HG03175 (cell line): ENCODE measurements at regions not wholly inside any gene's neighbourhood (a gene's known extent, or its start where the extent isn't known, plus 50 kb on each side); places are given as distances from the start of the nearest gene placed in this dataset.

Source experiments
- ATAC-seq: cut with Tn5 transposase; IDR thresholded peaks from one replicate; pipeline ENCODE4 v1.9.1; 2021; ENCODE audit warnings: mild to moderate bottlenecking, moderate library complexity; ENCODE audit not compliant: unreplicated experiment

DNA sequence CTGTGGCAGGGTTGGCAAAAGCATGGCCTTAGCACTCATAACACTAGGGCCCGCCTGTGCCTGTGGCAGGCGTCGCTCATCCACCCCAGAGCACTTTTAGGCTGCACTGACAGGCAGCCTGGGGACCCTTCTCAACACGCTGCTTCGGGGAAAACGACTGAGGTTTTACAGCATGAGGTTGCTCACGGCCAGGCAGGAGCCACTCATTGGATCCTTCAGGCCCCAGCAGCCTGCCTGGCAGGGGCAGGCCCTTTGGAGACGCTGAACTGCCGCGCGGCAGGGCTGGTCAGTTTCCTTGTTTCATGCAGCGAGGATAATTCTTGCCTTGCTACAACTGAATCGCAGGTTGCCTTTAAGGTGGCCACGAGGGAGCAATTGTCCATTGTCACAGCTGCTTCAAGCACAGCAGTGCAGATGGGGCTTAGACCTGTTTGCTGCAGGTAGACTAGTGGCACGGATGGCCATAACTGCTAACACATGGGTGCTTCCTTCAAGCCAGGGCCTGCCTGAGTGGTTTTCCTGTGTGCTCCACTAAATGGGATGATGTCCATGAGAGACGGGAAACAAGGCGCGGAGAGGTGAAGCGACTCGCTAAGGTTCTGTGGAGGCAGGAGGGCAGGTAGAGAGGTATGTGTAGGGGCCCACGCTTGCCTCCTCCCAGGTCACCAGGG is 49.9 kb upstream of the HS6ST1 start:
- no peak for ATAC-seq

DNA sequence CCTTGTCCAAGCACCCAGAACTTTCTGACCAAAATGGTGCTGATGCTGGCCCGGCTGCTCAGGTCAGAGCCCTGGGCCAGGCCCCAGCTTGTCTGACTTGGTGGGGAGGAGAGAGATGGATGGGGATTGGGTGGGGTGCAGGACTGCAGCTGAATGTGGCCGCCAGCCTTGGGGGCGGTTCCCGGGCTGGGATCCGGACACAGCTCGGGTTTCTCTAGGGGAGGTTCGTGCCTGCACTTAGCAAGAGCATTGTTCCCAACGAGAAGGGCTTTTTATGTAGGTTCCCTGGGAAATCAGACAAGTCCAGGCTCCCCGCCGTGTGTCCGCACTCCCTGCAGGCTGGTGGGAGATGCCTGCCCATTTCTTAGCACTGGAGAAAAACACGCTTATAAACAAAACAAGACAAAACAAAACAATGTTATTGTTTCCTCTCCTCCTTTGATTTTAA is 50.5 kb upstream of the HS6ST1 start:
- no peak for ATAC-seq

DNA sequence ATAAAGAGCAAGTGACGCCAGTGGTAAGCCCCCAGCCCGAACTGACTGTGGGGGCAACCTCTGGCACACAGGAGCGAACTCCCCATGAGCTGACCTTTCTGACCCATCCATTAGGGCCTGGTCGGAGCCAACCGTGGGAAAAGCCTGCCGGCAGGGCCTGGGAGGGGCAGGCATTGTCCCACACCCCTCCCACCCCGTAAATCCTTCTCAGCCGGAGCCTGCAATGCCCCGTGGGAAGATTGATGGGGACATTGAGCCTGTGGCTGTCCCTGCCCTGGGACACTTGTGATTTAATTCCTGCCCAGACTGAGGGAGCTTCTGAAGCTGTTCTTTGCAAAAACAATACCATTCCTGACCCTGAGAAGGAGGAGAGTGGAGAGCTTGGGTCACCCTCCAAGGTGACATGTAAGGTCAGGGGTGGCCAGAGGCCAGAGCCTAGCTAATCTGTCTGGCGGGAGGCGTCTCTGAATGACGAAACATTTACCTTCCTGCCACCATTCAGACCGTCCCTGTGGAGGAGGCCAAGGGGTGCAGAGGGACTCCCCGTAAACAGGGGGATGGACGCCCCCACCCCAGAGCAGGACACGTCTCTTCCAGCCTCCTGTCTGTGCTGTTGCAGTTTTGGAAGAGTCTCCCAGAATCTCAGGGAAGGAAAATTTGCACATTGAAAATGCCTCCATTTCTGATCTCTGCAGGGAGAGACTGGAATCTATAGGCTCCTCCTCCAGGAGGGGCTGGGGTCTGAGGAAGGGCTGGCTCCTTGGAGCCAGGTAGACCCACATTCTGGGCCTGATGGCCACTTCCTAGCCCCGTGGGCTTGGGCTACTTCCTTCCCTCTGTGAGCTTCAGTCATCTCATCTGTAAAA is 51.2 kb upstream of the HS6ST1 start:
- no peak for ATAC-seq

DNA sequence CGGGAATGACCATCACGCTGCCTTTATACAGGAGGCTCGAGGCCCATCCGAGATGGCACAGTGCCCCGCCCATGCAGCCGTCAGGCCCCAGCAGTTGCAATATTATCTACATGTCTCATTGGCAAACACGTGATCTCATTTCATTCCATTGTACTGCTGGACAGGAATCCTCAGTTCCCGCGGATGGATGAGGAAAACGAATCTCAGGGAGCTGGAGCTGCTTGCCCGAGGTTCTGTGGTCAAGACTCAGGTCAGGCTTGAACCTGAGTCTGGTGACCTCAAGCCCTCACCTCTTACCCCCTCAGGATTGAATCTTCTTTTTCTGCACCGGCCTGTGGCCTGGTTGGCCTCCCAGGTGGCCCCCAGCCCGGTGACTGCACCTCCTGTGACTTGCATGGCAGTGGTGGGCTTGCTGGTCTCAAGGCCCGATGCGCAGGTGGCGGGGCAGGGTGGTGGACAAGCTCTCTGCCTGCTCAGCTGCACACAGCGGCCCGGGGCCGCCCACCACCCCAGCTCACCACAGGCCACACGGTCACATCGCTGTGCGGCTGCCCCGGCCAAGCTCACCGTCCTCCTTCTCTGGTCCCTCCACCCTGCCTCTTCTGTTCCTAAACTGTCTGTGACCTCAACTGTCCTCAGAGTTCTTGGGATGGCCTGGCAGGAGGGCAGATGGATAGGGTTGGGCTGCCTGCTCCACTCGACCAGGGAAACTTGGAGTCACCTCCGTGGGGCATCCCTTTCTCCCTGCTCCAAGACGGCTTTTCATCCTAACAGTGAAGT is 52.0 kb upstream of the HS6ST1 start:
- no peak for ATAC-seq

DNA sequence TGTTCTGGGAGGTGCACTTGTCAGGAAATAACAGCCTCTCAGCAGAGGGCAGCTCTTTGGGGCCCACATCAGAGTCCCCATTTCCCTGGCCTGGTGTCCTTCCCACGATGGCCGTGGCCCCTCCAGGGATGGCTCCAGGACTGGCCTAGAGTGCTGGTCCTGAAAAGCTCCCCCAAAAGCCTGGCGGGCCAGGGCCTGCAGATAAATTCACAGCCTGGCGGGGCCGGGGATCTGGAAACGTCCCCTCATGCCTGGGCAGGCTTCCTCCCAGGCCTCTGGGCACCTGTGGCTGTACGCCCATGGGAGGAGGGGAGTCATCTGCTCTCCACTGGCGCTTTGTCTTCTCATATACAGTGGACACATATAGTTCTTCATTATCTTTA is 52.6 kb upstream of the HS6ST1 start:
- ATAC-seq, result no peak

DNA sequence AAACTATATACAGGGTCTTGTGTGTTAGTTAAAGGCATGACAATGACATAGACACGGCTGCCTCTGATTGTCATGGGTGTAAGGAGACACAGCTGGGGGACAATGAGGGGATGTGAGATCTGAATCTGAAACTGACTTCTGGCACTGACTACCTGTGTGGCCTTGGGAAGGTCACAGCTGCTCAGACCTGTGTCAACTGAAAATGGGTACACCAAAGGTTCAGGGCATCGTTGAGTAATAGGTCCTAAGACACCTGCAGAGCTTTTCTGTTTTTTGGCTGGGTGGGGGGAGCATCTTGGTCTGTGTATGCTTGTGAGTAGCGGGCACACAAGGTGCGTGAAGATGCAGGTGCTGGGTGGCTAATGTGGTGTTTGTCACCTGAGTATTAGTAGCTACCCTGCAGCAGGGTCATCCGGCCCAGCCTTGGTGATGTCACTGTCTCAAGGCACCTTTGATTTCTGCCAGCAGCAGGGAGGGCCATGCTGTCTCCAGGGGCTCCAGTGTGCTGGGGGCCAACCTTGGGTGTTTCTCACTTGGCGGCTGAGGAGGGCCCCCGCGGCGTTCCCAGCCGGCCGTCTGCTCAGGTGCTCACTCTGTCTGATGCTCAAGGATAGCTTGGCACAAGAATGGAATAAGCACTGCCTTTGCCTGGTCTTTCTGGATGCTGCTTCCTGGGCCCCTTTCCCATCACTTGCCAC is 53.1 kb upstream of the HS6ST1 start:
- ATAC-seq, result peak; percentile 37

DNA sequence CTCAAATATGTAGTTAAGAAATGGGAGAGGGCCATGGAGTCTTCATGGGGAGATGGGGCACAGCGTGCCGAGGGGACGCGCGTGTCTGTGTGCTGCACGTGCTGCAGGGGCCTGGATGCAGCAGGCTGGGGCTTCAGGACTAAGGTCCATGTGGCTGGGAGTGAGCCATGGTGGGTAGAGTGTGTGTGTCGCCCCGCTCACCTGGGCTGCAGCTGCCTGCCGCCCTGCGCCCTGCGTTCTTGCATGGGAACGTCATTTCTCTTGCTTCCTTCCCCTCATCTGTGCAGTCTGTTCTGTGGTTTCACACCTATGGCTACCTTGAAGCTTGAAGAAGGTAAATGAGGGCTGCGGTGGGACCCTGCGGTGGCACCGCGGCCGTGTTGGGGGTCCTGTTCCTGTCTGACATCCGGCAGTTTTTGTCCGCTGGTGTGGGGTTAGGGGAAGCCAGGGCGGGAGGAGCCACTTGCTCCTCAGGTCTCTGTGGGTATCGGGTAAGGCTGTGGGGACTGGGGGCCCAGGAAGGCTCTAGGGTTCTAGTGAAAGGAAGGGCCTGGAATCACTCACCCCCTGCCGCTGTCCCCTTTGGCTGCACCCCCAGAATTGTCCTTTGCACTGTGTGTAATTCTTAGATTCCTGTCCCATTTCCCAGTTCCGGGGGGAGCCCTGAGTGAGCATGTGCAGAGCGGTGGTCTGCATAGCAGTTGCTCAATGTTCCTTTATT is 54.1 kb upstream of the HS6ST1 start:
- ATAC-seq, result no peak

DNA sequence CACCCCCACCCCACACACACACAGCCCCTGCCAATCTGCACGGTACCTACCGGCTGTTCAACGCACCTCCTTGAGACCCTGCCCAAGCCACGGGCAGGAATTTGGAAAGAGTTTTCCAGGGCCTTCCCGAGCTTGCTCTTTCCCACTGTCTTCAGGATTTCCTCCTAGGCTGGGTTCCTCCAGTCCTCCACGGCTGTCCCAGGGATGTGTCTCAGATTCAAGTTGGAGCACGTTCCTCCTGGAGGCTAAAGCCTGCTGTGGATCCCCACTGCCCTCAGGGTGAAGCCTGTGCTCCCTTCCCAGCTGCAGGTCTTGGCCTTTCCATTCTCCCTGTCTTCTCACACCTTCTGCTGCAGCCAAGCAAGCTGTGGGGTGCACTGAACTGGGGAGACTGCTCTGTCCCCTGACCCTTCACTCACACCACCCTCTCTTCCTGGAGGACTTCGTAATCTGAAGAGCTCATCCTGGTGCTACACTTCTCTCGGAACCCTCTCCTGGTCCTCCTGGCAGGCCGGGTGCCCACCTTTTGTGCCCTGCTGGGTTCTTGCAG is 54.9 kb upstream of the HS6ST1 start:
- no peak for ATAC-seq

DNA sequence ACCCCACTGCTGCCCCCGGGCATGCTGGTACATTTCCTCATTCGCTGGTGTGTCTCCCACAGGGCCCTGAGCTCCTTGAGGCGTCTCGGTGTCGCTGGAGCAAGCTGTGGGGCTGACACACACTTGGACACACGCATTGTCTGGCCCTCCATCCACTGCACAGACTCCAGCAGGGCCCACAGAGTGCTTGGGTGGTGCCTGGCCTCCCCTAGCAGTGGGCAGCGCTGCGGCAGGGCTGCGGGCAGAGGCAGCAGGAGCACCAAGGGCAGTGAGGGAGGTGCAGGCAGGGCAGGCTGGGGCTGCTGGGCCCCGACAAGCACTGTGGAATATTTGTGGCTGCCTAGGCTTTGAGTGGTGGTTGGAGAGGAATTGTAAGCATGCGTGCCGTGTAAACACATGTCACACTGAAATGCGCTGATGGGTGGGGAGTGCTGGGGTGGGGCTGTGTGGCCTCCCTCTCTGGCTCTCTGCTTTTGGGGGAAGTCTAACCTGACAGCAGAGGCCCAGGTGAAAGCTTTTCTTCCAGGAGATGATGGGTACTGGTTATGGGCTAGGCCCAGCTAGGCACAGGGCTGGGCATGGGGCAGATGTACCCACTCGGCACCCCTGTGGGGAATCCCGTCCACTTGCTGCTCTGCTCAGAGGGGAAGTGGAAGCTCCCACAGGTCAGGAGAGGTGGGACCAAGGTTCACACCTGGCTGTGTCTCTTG is 55.5 kb upstream of the HS6ST1 start:
- no peak for ATAC-seq

DNA sequence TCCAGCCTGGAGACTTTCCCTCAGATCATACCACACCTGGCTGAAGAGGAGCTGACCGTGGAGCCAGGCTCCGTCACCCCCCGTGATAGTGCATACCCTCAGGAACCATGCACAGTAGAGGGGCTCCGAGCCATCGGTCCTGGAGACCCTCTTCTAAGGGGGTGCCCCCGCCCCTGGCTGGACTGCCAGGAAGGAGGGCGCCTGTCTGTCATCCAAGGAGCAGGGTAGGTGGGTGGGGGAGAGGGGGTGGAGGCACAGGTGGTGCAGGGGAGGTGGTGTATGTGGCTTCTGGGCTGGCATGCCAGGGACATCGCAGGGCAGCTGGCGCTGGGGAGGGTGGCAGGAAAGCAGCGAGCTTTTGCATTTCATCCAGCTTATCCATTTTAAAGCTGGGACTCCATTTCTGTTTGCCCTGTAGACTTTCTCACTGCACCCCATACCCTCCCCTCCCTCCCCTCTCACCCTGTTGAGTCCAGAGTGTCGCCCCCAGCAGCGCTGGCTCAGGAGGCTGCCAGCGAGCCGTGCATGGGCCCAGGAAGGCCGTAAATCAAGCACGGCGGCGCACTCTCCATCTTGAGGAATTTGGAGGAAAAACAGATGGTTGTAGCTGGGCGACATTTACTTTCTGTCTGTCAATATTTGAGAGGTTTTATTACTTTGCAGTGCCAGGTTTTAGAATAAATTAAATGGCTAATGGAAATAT is 56.2 kb upstream of the HS6ST1 start:
- ATAC-seq, result no peak

DNA sequence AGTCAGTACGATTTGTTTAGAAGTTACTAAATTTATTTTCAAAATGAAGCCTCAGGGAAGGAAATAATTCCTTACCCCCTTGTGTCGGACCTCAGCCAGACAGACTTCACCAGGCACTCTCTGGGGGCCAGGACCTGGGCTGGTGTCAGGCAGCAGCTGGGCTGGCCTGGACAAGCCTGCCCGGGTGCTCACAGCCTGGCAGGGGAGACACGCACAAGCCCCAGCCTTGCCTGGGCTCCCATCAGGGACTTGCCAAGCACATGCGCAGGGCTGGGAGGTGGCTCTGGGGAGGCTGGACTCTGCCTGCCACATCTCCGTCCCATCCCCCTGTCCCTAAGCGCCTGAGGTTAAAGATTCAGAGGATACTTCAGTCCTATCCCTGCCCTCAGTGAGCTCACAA is 56.8 kb upstream of the HS6ST1 start:
- ATAC-seq, result no peak

DNA sequence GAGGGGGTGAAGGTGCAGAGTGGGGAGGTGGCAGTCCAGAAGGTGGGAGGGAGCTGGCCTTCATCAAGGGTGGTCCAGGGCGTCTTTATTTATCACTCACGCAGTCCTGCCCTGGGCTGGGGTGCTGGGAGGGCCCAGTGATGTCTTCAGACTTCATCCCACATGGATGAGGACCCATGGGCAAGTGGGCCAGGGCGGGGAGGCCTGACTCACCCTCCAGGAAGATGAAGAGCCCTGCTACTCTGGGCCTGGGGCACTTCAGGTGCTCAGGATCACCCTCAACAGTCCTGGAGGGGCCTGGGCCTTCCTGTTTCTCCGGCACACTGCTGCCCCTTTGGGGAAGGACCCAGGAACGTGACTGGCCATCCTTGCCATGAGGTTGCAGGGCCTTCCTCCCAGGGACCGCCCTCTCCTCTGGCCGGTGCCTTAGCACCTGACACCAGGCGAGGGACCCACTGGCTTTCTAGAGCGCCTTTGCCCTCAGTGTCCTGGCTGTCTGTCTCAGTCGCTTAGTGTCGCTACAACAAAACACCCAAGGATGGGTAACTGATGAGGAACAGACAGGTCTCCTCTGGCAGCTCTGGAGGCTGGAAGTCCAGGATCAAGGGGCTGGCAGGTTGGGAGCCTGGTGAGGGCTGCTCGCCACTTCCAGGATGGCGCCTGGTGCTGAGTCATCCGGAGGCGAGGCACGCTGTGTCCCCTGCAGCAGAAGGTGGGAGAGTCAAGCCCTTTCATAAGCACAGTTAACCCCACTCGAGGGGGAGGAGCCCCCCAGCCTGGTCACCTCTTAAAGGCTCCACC is 57.8 kb upstream of the HS6ST1 start:
- no peak for ATAC-seq

DNA sequence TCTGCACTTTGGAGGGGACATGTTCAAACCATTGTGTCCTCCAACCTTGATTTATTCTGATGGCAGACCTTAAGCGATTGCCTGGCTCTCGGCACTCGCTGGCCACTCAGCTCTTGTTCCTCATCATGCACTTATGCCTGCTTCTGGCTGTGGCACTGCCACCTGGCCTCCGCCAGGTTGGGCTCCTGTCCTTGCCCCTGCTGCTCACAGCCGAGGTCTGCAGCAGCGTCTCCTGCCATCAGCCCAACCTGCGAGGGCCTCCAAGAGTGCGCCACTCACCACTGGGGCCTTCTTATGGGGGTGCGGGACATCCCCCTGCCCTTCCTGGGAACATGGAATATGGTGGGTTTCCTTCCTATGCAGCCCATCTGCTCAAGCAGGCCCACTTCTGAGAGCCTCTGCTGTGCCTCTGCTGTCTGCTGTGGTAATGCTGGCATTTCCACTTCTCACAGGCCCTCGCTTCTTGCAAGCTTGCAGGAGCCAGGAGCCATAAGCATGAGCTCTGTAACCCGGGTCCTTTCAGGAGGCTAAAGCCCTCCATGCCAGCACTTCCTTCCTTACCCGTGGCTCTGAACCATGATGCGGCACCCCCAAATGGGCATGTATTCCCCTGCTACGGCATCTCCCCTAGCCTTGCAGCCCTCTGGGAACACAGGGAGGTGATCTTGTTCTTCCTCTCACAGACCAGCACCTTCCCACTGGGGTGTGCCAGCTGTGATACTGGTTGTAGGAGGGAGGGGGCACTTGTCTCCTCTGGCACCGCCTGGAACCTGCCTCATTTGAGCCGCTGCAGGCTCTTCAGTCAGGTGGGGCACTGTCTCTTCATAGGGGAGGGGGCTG is 58.6 kb upstream of the HS6ST1 start:
- ATAC-seq, result no peak

DNA sequence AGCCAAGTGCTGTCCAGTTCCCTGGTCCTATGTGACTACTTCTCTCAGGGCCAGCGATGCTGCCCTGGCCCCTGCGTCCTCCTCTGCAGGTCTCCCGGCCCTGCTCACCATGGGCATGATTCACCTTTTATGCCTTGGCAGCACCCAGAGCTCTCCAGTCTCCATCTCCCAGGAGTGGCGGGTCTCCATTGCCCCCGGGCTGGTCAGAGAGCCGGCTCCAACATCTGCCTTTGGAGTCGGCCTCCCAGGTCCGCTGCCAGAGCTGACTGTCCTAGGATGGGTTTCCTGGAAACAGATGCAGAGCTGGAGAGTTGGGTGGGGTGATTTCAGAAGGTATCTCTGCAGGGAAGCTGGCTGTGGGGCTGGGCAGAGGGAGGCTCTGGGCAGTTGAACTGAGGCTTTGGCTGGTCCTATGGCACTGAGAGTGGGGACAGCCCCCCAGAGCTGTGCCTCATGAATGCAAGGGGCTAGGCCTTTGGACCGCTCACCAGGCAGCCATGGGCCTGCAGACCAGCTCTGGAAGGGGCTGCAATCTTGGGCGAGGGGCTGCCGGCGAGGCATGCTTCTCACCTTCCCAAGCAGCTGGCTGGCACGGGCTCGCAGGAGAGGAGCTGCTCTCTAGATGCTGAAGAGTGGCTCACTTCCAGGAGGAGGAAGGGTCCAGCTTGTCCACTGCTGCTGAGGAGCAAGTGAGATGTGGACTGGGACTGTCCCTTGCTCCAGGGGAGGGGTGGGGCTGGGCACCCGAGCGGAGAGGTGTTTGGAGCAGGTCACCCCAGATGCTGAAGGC is 59.8 kb upstream of the HS6ST1 start:
- ATAC-seq, result no peak

DNA sequence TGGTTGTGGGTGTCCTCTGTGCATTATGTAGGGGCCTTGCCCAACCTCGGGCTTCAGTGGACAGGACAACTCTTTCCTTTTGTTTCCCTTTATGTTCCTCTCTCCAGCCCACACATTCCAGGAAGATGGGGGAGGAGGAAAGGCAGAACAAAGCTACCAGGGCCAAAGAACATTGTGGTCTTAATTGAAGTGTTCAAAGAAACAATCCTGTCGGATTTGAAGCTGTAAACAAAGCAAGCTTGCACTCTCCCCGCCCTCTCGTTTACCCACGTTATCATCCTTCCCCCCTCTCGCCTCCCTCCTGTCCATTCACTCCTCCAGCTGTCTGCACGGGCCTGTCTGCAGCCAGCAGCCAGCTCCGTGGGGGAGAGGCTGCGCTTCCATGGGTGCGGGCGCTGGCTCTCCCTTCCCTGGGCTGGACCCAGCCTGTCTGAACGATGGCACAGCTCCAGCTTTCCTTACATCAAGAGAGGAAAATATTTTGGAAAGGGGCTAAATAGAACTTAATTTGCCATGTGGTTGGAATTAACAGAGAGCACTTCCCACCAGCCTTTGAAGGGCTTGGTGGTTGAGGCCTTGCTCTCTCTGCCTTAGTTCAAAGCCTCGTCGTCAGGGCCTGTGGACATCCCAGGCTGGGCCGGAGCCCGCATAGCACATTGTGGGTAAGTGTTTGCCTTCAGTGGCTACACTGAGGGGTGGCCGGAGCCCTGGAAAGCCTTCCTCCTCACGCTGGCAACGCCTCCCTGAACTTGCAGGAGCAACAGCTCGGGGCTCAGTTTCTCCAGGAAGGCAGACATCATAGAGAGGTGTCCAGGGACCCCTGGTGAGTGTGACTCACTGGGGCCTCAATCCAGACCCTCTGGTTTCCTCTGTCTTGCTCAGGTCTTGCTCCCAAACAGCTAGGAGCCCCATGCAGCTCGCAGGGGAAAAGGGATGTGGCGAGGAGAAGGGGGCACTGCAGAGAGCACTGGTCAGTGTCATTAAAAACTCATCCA is 60.6 kb upstream of the HS6ST1 start:
- no peak for ATAC-seq
